Liver (tissue), 7 donors: ENCODE measurements at regions not wholly inside any gene's neighbourhood (a gene's known extent, or its start where the extent isn't known, plus 50 kb on each side); places are given as distances from the start of the nearest gene placed in this dataset.

Experiments
- DNase-seq: peaks from one replicate; pipeline ENCODE4 v3.0.0-alpha.2; 2017; ENCODE audit warnings: low spot score
- H3K27ac ChIP-seq, 2 donors: one replicate each; pipeline ENCODE4 v1.7.0; 2013; ENCODE audit warnings: inconsistent platforms in 2 of 2, low read length in 2 of 2, control low read depth in 1 of 2, low read depth in 1 of 2, mild to moderate bottlenecking in 1 of 2
- H3K27me3 ChIP-seq, 4 donors: one replicate each; pipeline versions ENCODE4 v1.6.1 to v1.7.0; 2013; ENCODE audit warnings: low read length in 3 of 4, inconsistent platforms in 1 of 4, mild to moderate bottlenecking in 1 of 4, moderate library complexity in 1 of 4; ENCODE audit not compliant: control insufficient read depth in 4 of 4, insufficient read depth in 4 of 4
- H3K36me3 ChIP-seq, 4 donors: one replicate each; pipeline versions ENCODE4 v1.6.1 to v1.7.0; 2013; ENCODE audit warnings: low read length in 3 of 4, mild to moderate bottlenecking in 3 of 4, low read depth in 1 of 4, moderate library complexity in 1 of 4; ENCODE audit not compliant: control insufficient read depth in 4 of 4, insufficient read depth in 3 of 4
- H3K4me1 ChIP-seq, 4 donors: one replicate each; pipeline versions ENCODE4 v1.6.1 to v1.7.0; 2013; ENCODE audit warnings: low read length in 3 of 4, mild to moderate bottlenecking in 3 of 4, moderate library complexity in 1 of 4; ENCODE audit not compliant: control insufficient read depth in 4 of 4, insufficient read depth in 4 of 4
- H3K4me3 ChIP-seq, 3 donors: one replicate each; pipeline versions ENCODE4 v1.6.1 to v1.7.0; 2013; ENCODE audit warnings: low read length in 3 of 3, control low read depth in 1 of 3, low read depth in 1 of 3, mild to moderate bottlenecking in 1 of 3
- H3K9ac ChIP-seq, 2 donors: one replicate each; pipeline ENCODE4 v1.7.0; 2013; ENCODE audit warnings: low read length in 2 of 2, mild to moderate bottlenecking in 2 of 2, moderate library complexity in 2 of 2, control low read depth in 1 of 2, low read depth in 1 of 2
- H3K9me3 ChIP-seq, 4 donors: one replicate each; pipeline versions ENCODE4 v1.6.1 to v1.7.0; 2013; ENCODE audit warnings: low read length in 3 of 4; ENCODE audit not compliant: control insufficient read depth in 4 of 4
- EGR1 ChIP-seq, 2 donors: IDR thresholded peaks; 2 replicates each; pipeline ENCODE4 v1.6.1; 2016 to 2018; ENCODE audit warnings: antibody characterized with exemption in 2 of 2, low read depth in 2 of 2
- FOXA1 ChIP-seq: IDR thresholded peaks from 2 replicates; pipeline ENCODE4 v1.6.1; 2016; ENCODE audit warnings: antibody characterized with exemption
- HNF4A ChIP-seq, 2 donors: conservative IDR thresholded peaks; 2 replicates each; pipeline ENCODE4 v1.6.1; 2016; ENCODE audit warnings: antibody characterized with exemption in 2 of 2, mild to moderate bottlenecking in 2 of 2
- RAD21 ChIP-seq, 2 donors: IDR thresholded peaks; 2 replicates each; pipeline ENCODE4 v1.6.1; 2016; ENCODE audit warnings: antibody characterized with exemption in 2 of 2, mild to moderate bottlenecking in 2 of 2
- REST ChIP-seq: IDR thresholded peaks from 2 replicates; pipeline ENCODE4 v1.6.1; 2016; ENCODE audit warnings: antibody characterized with exemption, mild to moderate bottlenecking
- RXRA ChIP-seq, 2 donors: IDR thresholded peaks; 2 replicates each; pipeline ENCODE4 v1.6.1; 2017 to 2018; ENCODE audit warnings: antibody characterized with exemption in 2 of 2, mild to moderate bottlenecking in 1 of 2
- SP1 ChIP-seq: IDR thresholded peaks from 2 replicates; pipeline ENCODE4 v1.6.1; 2018; ENCODE audit warnings: antibody characterized with exemption, mild to moderate bottlenecking
- TAF1 ChIP-seq: conservative IDR thresholded peaks from 2 replicates; pipeline ENCODE4 v1.6.1; 2016; ENCODE audit warnings: antibody characterized with exemption, mild to moderate bottlenecking
- ZBTB33 ChIP-seq: IDR thresholded peaks from 2 replicates; pipeline ENCODE4 v1.6.1; 2016; ENCODE audit warnings: antibody characterized with exemption
- WGBS: extraction: QIAGEN DNeasy Blood & Tissue Kit; methylation state at CpG from one replicate; pipeline ENCODE4 v1.1.7; 2013; 5-methylcytosine and 5-hydroxymethylcytosine counted together
- donor health status: healthy.
- donor health status: healthy.
- donor health status: healthy.
- donor health status: healthy.

GRCh38 chr1:173421286-173421685 lies 55.8 kb upstream of the PRDX6 start:
- H3K27ac ChIP-seq, result no peak overlapping the region
- no peaks in the 10 kb centered on the region for H3K27me3 ChIP-seq
- TF ChIP-seq REST, result no peak
- TF ChIP-seq HNF4A (conservative IDR thresholded peaks at IDR 0.05), result no peak
- TF ChIP-seq ZBTB33, result no peak
- no peak for TF ChIP-seq FOXA1
- no peaks in the 10 kb centered on the region for H3K9me3 ChIP-seq
- 87% methylated on average over 4 of the region's 4 CpGs for WGBS
- H3K4me3 ChIP-seq, result no peak overlapping the region
- no peak for DNase-seq
- peaks cover 0 to 2% (median 0%) of the 10 kb centered on the region in 4 donors for H3K36me3 ChIP-seq
- H3K4me1 ChIP-seq, result peaks cover 0 to 5% (median 0%) of the 10 kb centered on the region in 4 donors
- H3K9ac ChIP-seq, result no peak overlapping the region

GRCh38 chr1:173421789-173422188 lies 55.3 kb upstream of the PRDX6 start:
- WGBS, result 92% methylated on average over 4 of the region's 4 CpGs
- no peak overlapping the region for H3K4me3 ChIP-seq
- H3K9me3 ChIP-seq, result no peaks in the 10 kb centered on the region
- TF ChIP-seq TAF1, result no peak
- no peak for TF ChIP-seq SP1
- TF ChIP-seq RAD21 (IDR thresholded peaks at IDR 0.05), result no peak
- H3K4me1 ChIP-seq, result peaks cover 0 to 5% (median 0%) of the 10 kb centered on the region in 4 donors
- peaks cover 0 to 2% (median 0%) of the 10 kb centered on the region in 4 donors for H3K36me3 ChIP-seq
- H3K27ac ChIP-seq, result no peak overlapping the region
- no peak for DNase-seq
- no peak overlapping the region for H3K9ac ChIP-seq
- no peaks in the 10 kb centered on the region for H3K27me3 ChIP-seq

- no peak overlapping the region for H3K27ac ChIP-seq
- 68% methylated on average over 5 of the region's 5 CpGs for WGBS
- H3K9ac ChIP-seq, result no peak overlapping the region
- peaks cover 0 to 5% (median 0%) of the 10 kb centered on the region in 4 donors for H3K4me1 ChIP-seq
- TF ChIP-seq RXRA (IDR thresholded peaks at IDR 0.05) (peak in 1 of 2 donors; percentile 9), EGR1 (IDR thresholded peaks at IDR 0.05; ENCODE audit: low read depth in 2 of 2) (no peak)
- DNase-seq, result no peak
- H3K27me3 ChIP-seq, result no peaks in the 10 kb centered on the region
- H3K4me3 ChIP-seq, result no peak overlapping the region
- H3K9me3 ChIP-seq, result no peaks in the 10 kb centered on the region
- peaks cover 0 to 2% (median 0%) of the 10 kb centered on the region in 4 donors for H3K36me3 ChIP-seq
Observed at GRCh38 chr1:173422456-173422976, 54.6 kb upstream of the PRDX6 start.
